HG03354 (cell line): ENCODE measurements at regions not wholly inside any gene's neighbourhood (a gene's known extent, or its start where the extent isn't known, plus 50 kb on each side); places are given as distances from the start of the nearest gene placed in this dataset.
"Not testable (repeated sequence)": the region's sequence is repeated elsewhere in the genome, so short reads cannot be mapped to it uniquely, and the experiment has no call there.

Source experiments
- ATAC-seq: cut with Tn5 transposase; IDR thresholded peaks from one replicate; pipeline ENCODE4 v1.9.1; 2021; ENCODE audit warnings: mild to moderate bottlenecking; ENCODE audit not compliant: unreplicated experiment, poor library complexity, severe bottlenecking

GRCh38 chr10:109668154-109668665 is 255.1 kb downstream of the XPNPEP1 start:
- no peak for ATAC-seq

GRCh38 chr10:109665321-109665720 is 258.0 kb downstream of the XPNPEP1 start:
- ATAC-seq: no peak

GRCh38 chr10:109664554-109664953 is 258.8 kb downstream of the XPNPEP1 start:
- no peak for ATAC-seq

- ATAC-seq: no peak
These were observed 260.2 kb downstream of the XPNPEP1 start for GRCh38 chr10:109663122-109663521.

- not testable (repeated sequence) for ATAC-seq
These were observed 270.7 kb downstream of the XPNPEP1 start for GRCh38 chr10:109652612-109653011.

GRCh38 chr10:109650228-109650627 is 273.1 kb downstream of the XPNPEP1 start:
- ATAC-seq: no peak

- ATAC-seq: no peak
These were observed 275.7 kb downstream of the XPNPEP1 start for GRCh38 chr10:109647627-109648026.

- no peak for ATAC-seq
These were observed 289.5 kb downstream of the XPNPEP1 start for GRCh38 chr10:109633846-109634245.

- ATAC-seq: not testable (repeated sequence)
These were observed 290.3 kb downstream of the XPNPEP1 start for GRCh38 chr10:109633017-109633416.

- ATAC-seq: no peak
These were observed 298.4 kb downstream of the XPNPEP1 start for GRCh38 chr10:109624939-109625338.

- ATAC-seq: no peak
These were observed 300.7 kb downstream of the XPNPEP1 start for GRCh38 chr10:109622566-109622965.

- no peak for ATAC-seq
These were observed 302.9 kb downstream of the XPNPEP1 start for GRCh38 chr10:109620396-109620795.

- no peak for ATAC-seq
These were observed 303.4 kb downstream of the XPNPEP1 start for GRCh38 chr10:109619914-109620313.

GRCh38 chr10:109618748-109619147 is 304.6 kb downstream of the XPNPEP1 start:
- ATAC-seq: no peak

GRCh38 chr10:109618301-109618700 is 305.0 kb downstream of the XPNPEP1 start:
- no peak for ATAC-seq

GRCh38 chr10:109616359-109616980 is 306.8 kb downstream of the XPNPEP1 start:
- ATAC-seq: no peak

- not testable (repeated sequence) for ATAC-seq
These were observed 328.0 kb downstream of the XPNPEP1 start for GRCh38 chr10:109595356-109595755.

GRCh38 chr10:109593682-109594081 is 329.6 kb downstream of the XPNPEP1 start:
- no peak for ATAC-seq

- ATAC-seq: no peak
These were observed 330.9 kb downstream of the XPNPEP1 start for GRCh38 chr10:109592391-109592790.

- ATAC-seq: no peak
These were observed 331.7 kb downstream of the XPNPEP1 start for GRCh38 chr10:109591601-109592000.

GRCh38 chr10:109588259-109588658 is 335.1 kb downstream of the XPNPEP1 start:
- ATAC-seq: no peak

- no peak for ATAC-seq
These were observed 335.9 kb downstream of the XPNPEP1 start for GRCh38 chr10:109587366-109587765.
